Endodermal cell (in vitro differentiated cells): ENCODE measurements at regions not wholly inside any gene's neighbourhood (a gene's known extent, or its start where the extent isn't known, plus 50 kb on each side); places are given as distances from the start of the nearest gene placed in this dataset.
A peak's percentile ranks its signal among the peaks of the same experiment; 100 is the strongest.

ENCODE experiments used
- DNase-seq: peaks from one replicate; pipeline ENCODE4 v3.0.0-alpha.2; 2017
- H3K27ac ChIP-seq: 2 replicates; pipeline ENCODE4 v1.5.1; 2013; ENCODE audit warnings: mild to moderate bottlenecking, low read depth, low read length, moderate library complexity
- H3K27me3 ChIP-seq: 2 replicates; pipeline ENCODE4 v1.6.1; 2013; ENCODE audit warnings: mild to moderate bottlenecking, low read length, moderate library complexity; ENCODE audit not compliant: insufficient read depth, control insufficient read depth, poor library complexity, severe bottlenecking
- H3K36me3 ChIP-seq: 2 replicates; pipeline ENCODE4 v1.7.0; 2013; ENCODE audit warnings: mild to moderate bottlenecking, low read length, moderate library complexity; ENCODE audit not compliant: control insufficient read depth, insufficient read depth
- H3K4me1 ChIP-seq: one replicate; pipeline ENCODE4 v1.7.0; 2013; ENCODE audit warnings: low read length; ENCODE audit not compliant: control insufficient read depth, insufficient read depth
- H3K4me3 ChIP-seq: 2 replicates; pipeline ENCODE4 v1.5.1; 2013; ENCODE audit warnings: mild to moderate bottlenecking, low read length, moderate library complexity
- H3K9ac ChIP-seq: 2 replicates; pipeline ENCODE4 v1.6.1; 2013; ENCODE audit warnings: mild to moderate bottlenecking, low read length, moderate library complexity; ENCODE audit not compliant: poor library complexity, severe bottlenecking; ENCODE audit errors: extremely low read depth
- H3K9me3 ChIP-seq: 2 replicates; pipeline ENCODE4 v1.6.1; 2013; ENCODE audit warnings: mild to moderate bottlenecking, low read length, moderate library complexity; ENCODE audit not compliant: control insufficient read depth
- H3K27ac Mint-ChIP-seq: 2 replicates; pipeline ENCODE4 v1.8.0; 2020; ENCODE audit warnings: mixed read lengths
- H3K27me3 Mint-ChIP-seq: 2 replicates; pipeline ENCODE4 v1.8.0; 2021; ENCODE audit warnings: mild to moderate bottlenecking, mixed read lengths; ENCODE audit not compliant: insufficient read depth
- H3K36me3 Mint-ChIP-seq: 2 replicates; pipeline ENCODE4 v1.8.0; 2020; ENCODE audit warnings: low read depth, mixed read lengths
- H3K4me1 Mint-ChIP-seq: 2 replicates; pipeline ENCODE4 v1.8.0; 2020; ENCODE audit warnings: mixed read lengths
- H3K4me3 Mint-ChIP-seq: 2 replicates; pipeline ENCODE4 v1.8.0; 2020; ENCODE audit warnings: mild to moderate bottlenecking, moderate library complexity, mixed read lengths
- H3K9me3 Mint-ChIP-seq: 2 replicates; pipeline ENCODE4 v1.8.0; 2020; ENCODE audit warnings: mild to moderate bottlenecking, mixed read lengths
- CTCF ChIP-seq: fragments of 200-600 bp; sonication (generic); conservative IDR thresholded peaks from 2 replicates; pipeline ENCODE4 v1.5.0; 2021; ENCODE audit warnings: antibody characterized with exemption, mild to moderate bottlenecking
- WGBS, 2 experiments: methylation state at CpG; one replicate each; pipeline versions ENCODE4 v1.1.5 to v1.1.7; 2013; ENCODE audit warnings: missing lambda C conversion rate in 2 of 2, mixed read lengths in 1 of 2; ENCODE audit not compliant: insufficient coverage in 1 of 2, insufficient read length in 1 of 2; 5-methylcytosine and 5-hydroxymethylcytosine counted together

- Mint-ChIP-seq H3K4me1 (peaks cover 12% of the 10 kb centered on the region), H3K27me3 (no peaks in the 10 kb centered on the region), H3K27ac (peak overlapping the region; percentile 55), H3K36me3 (peaks cover 8% of the 10 kb centered on the region), H3K4me3 (no peak overlapping the region), H3K9me3 (peaks cover 18% of the 10 kb centered on the region)
- WGBS, 2 experiments, result 80 to 100% methylated on average over 1 of the region's 1 CpG
- H3K4me3 ChIP-seq, result no peak overlapping the region
- no peak for DNase-seq
- no peak overlapping the region for H3K9ac ChIP-seq
- no peaks in the 10 kb centered on the region for H3K27me3 ChIP-seq
- no peak for TF ChIP-seq CTCF
- H3K9me3 ChIP-seq, result no peaks in the 10 kb centered on the region
- no peaks in the 10 kb centered on the region for H3K4me1 ChIP-seq
- H3K27ac ChIP-seq, result no peak overlapping the region
- no peaks in the 10 kb centered on the region for H3K36me3 ChIP-seq
Observed at GRCh38 chrX:16067886-16068515, 55.4 kb upstream of the GRPR start.

DNA sequence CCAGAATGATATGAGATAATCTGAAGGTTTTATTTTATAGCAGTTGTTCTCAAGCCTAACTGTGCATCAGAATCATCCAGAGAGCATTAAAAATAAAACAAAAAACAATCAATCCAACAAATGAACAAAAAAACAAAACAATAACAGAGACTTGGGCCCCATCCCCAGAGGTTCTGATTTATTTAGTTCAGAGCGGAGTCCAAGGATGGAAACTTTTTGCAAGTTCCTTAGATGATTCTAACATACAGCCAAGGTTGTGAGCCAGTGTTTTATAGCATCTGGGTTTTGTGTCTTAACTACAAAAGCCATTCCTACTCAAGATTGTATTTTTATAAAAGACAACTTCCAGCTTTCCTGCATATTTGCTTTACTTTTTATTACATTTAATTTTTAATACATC, 59.4 kb upstream of the GRPR start:
- Histone ChIP-seq H3K9ac (no peak overlapping the region), H3K27ac (no peak overlapping the region), H3K36me3 (no peaks in the 10 kb centered on the region), H3K4me3 (no peak overlapping the region), H3K9me3 (peaks cover 6% of the 10 kb centered on the region), H3K4me1 (no peaks in the 10 kb centered on the region), H3K27me3 (no peaks in the 10 kb centered on the region)
- Mint-ChIP-seq H3K36me3 (no peaks in the 10 kb centered on the region), H3K27ac (no peak overlapping the region), H3K9me3 (peaks cover 10% of the 10 kb centered on the region), H3K27me3 (no peaks in the 10 kb centered on the region), H3K4me1 (peaks cover 12% of the 10 kb centered on the region), H3K4me3 (no peak overlapping the region)
- WGBS, 2 experiments, result 100% methylated on average over 1 of the region's 1 CpG; no CpG with 5 or more reads in 1 of the 2 experiments
- no peak for TF ChIP-seq CTCF
- DNase-seq, result no peak

DNA sequence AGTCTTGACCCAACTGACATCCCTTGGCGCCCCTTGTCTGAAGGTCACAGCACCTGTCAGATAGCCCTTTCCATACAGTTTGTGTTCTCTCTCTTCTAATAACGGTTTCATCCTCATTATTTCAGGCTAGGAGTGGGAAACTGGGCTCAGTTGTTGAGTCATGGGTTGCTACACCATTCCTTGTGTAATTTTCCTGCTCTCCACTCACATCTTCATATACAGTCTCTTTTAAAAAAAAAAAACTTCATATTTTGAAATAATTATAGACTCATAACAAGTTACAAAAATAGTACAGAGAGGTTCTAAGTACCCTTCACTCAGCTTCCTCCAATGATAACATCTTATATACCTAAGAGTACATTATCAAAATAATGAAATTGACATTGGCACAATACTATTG, 60.2 kb upstream of the GRPR start:
- no peaks in the 10 kb centered on the region for H3K4me1 ChIP-seq
- no peak overlapping the region for H3K4me3 Mint-ChIP-seq
- 100% methylated on average over 2 of the region's 2 CpGs; no CpG with 5 or more reads in 1 of the 2 experiments for WGBS, 2 experiments
- H3K4me3 ChIP-seq, result no peak overlapping the region
- no peaks in the 10 kb centered on the region for H3K36me3 ChIP-seq
- peaks cover 15% of the 10 kb centered on the region for H3K9me3 Mint-ChIP-seq
- H3K27me3 ChIP-seq, result no peaks in the 10 kb centered on the region
- no peak for TF ChIP-seq CTCF
- no peak overlapping the region for H3K27ac Mint-ChIP-seq
- H3K36me3 Mint-ChIP-seq, result no peaks in the 10 kb centered on the region
- no peak overlapping the region for H3K27ac ChIP-seq
- no peak overlapping the region for H3K9ac ChIP-seq
- peaks cover 12% of the 10 kb centered on the region for H3K4me1 Mint-ChIP-seq
- H3K27me3 Mint-ChIP-seq, result no peaks in the 10 kb centered on the region
- DNase-seq, result no peak
- peaks cover 8% of the 10 kb centered on the region for H3K9me3 ChIP-seq
